ENCODE measurements at regions not wholly inside any gene's neighbourhood (a gene's known extent, or its start where the extent isn't known, plus 50 kb on each side); places are given as distances from the start of the nearest gene placed in this dataset.

DNA sequence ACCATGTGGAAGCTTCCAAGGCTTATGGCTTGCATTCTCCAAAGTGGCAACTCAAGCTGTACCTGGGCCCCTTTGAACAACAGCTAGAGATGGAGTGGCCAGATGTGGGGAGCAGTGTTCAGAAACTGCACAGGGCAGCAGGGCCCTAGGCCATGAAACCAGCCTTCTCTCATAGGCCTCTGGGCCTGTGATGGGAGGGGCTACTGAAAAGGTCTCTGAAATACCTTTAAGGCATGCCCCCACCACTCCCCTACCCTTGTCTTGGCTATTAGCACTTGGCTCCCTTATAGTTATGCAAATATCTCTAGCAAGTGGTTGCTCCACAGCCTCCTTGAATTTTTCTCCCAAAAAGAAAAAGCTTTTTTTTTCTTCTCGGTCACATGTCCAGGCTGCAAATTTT lies 1014.6 kb downstream of the DTWD2 start:
- TF ChIP-seq, protein P1, sequence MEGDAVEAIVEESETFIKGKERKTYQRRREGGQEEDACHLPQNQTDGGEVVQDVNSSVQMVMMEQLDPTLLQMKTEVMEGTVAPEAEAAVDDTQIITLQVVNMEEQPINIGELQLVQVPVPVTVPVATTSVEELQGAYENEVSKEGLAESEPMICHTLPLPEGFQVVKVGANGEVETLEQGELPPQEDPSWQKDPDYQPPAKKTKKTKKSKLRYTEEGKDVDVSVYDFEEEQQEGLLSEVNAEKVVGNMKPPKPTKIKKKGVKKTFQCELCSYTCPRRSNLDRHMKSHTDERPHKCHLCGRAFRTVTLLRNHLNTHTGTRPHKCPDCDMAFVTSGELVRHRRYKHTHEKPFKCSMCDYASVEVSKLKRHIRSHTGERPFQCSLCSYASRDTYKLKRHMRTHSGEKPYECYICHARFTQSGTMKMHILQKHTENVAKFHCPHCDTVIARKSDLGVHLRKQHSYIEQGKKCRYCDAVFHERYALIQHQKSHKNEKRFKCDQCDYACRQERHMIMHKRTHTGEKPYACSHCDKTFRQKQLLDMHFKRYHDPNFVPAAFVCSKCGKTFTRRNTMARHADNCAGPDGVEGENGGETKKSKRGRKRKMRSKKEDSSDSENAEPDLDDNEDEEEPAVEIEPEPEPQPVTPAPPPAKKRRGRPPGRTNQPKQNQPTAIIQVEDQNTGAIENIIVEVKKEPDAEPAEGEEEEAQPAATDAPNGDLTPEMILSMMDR (IDR thresholded peaks at IDR 0.05), result no peak
- TF ChIP-seq POLR2A (IDR thresholded peaks at IDR 0.05), result no peak
